Naive thymus-derived CD4-positive, alpha-beta T cell (primary cell): ENCODE measurements at regions not wholly inside any gene's neighbourhood (a gene's known extent, or its start where the extent isn't known, plus 50 kb on each side); places are given as distances from the start of the nearest gene placed in this dataset.
A peak's percentile ranks its signal among the peaks of the same experiment; 100 is the strongest.
"Not testable (repeated sequence)": the region's sequence is repeated elsewhere in the genome, so short reads cannot be mapped to it uniquely, and the experiment has no call there.

Experiments
- ATAC-seq: fragments of 150-1000 bp; cut with Tn5 transposase; 2 replicates; pipeline ENCODE4 v1.10.0; 2021; ENCODE audit warnings: mild to moderate bottlenecking, moderate library complexity
- CTCF ChIA-PET: fragments of 350-600 bp; sonication (Branson Sonifier 250); formaldehyde crosslinking; loops from one replicate; lab custom pipeline; 2021; ENCODE audit warnings: antibody characterized with exemption; lab: Charles Lee
- POLR2A ChIA-PET: fragments of 350-600 bp; sonication (Branson Sonifier 250); formaldehyde crosslinking; loops from one replicate; lab custom pipeline; 2021; ENCODE audit warnings: antibody characterized with exemption, inconsistent platforms; lab: Charles Lee
- DNase-seq, 9 donors: peaks; one replicate each; pipeline versions ENCODE4 v3.0.0 to v3.0.0-alpha.2; 2020 to 2022; ENCODE audit warnings: mixed read lengths in 1 of 9
- H3K27ac ChIP-seq: one replicate; pipeline ENCODE4 v1.7.0; 2013; ENCODE audit warnings: mild to moderate bottlenecking, low read depth, low read length, moderate library complexity
- H3K27me3 ChIP-seq, 2 donors: one replicate each; pipeline ENCODE4 v1.7.0; 2013; ENCODE audit warnings: low read length in 2 of 2, mild to moderate bottlenecking in 2 of 2, moderate library complexity in 2 of 2; ENCODE audit not compliant: control insufficient read depth in 2 of 2, insufficient read depth in 2 of 2
- H3K36me3 ChIP-seq, 3 experiments: 1 replicate in 2 of 3; 2 replicates in 1 of 3; pipeline ENCODE4 v1.7.0; 2013; ENCODE audit warnings: low read length in 3 of 3, mild to moderate bottlenecking in 3 of 3, moderate library complexity in 1 of 3; ENCODE audit not compliant: insufficient read depth in 3 of 3, control insufficient read depth in 2 of 3
- H3K4me1 ChIP-seq, 2 donors: one replicate each; pipeline ENCODE4 v1.7.0; 2013; ENCODE audit warnings: low read length in 2 of 2, mild to moderate bottlenecking in 2 of 2, moderate library complexity in 1 of 2; ENCODE audit not compliant: control insufficient read depth in 2 of 2, insufficient read depth in 2 of 2
- H3K4me3 ChIP-seq: 2 replicates; pipeline ENCODE4 v1.7.0; 2013; ENCODE audit warnings: mild to moderate bottlenecking, low read length
- H3K9me3 ChIP-seq, 3 experiments: 1 replicate in 2 of 3; 2 replicates in 1 of 3; pipeline ENCODE4 v1.7.0; 2013; ENCODE audit warnings: low read length in 3 of 3; ENCODE audit not compliant: control insufficient read depth in 2 of 3
- H3K27ac Mint-ChIP-seq, 9 donors: one replicate each; pipeline ENCODE4 v1.8.0; 2020 to 2022; ENCODE audit warnings: mixed read lengths in 9 of 9, mild to moderate bottlenecking in 8 of 9, moderate library complexity in 5 of 9, inconsistent platforms in 2 of 9
- H3K27me3 Mint-ChIP-seq, 5 donors: one replicate each; pipeline ENCODE4 v1.8.0; 2021 to 2022; ENCODE audit warnings: mixed read lengths in 5 of 5, mild to moderate bottlenecking in 1 of 5
- H3K36me3 Mint-ChIP-seq, 5 donors: one replicate each; pipeline ENCODE4 v1.8.0; 2020 to 2022; ENCODE audit warnings: mixed read lengths in 5 of 5, mild to moderate bottlenecking in 3 of 5, inconsistent platforms in 1 of 5
- H3K4me1 Mint-ChIP-seq, 7 donors: one replicate each; pipeline ENCODE4 v1.8.0; 2020 to 2022; ENCODE audit warnings: mixed read lengths in 7 of 7, mild to moderate bottlenecking in 3 of 7, inconsistent platforms in 1 of 7
- H3K4me3 Mint-ChIP-seq, 10 donors: one replicate each; pipeline ENCODE4 v1.8.0; 2020 to 2022; ENCODE audit warnings: mild to moderate bottlenecking in 10 of 10, mixed read lengths in 10 of 10, moderate library complexity in 6 of 10, inconsistent platforms in 2 of 10
- H3K9me3 Mint-ChIP-seq, 11 donors: one replicate each; pipeline ENCODE4 v1.8.0; 2020 to 2022; ENCODE audit warnings: mixed read lengths in 11 of 11, mild to moderate bottlenecking in 4 of 11, inconsistent platforms in 1 of 11, moderate library complexity in 1 of 11
- intact Hi-C, 2 donors: fragments of 100-400 bp; cut with micrococcal nuclease; formaldehyde crosslinking; loops; one replicate each; pipeline ENCODE4 v1.15.1; 2023

- H3K4me1 Mint-ChIP-seq, H3K27ac Mint-ChIP-seq, ATAC-seq, POLR2A ChIA-PET, H3K27me3 ChIP-seq, H3K9me3 ChIP-seq, H3K27me3 Mint-ChIP-seq, H3K36me3 Mint-ChIP-seq, H3K36me3 ChIP-seq, H3K27ac ChIP-seq, CTCF ChIA-PET, H3K4me3 Mint-ChIP-seq, intact Hi-C loops, H3K9me3 Mint-ChIP-seq, H3K4me1 ChIP-seq, DNase-seq, H3K4me3 ChIP-seq: not testable (repeated sequence)
These were observed 277.0 kb upstream of the TEKT4 start for GRCh38 chr2:94594019-94594836.

- H3K4me3 ChIP-seq, H3K27ac Mint-ChIP-seq, H3K4me1 Mint-ChIP-seq, H3K36me3 ChIP-seq, H3K4me1 ChIP-seq, H3K27me3 Mint-ChIP-seq, CTCF ChIA-PET, DNase-seq, H3K36me3 Mint-ChIP-seq, ATAC-seq, H3K27me3 ChIP-seq, POLR2A ChIA-PET, H3K9me3 Mint-ChIP-seq, H3K27ac ChIP-seq, intact Hi-C loops, H3K9me3 ChIP-seq: not testable (repeated sequence)
- H3K4me3 Mint-ChIP-seq = peak overlapping the region in 1 of 10 donors; percentile 25
These were observed 275.3 kb upstream of the TEKT4 start for GRCh38 chr2:94595956-94596355.

GRCh38 chr2:94598075-94598713 is 273.0 kb upstream of the TEKT4 start:
- H3K9me3 ChIP-seq, H3K27ac ChIP-seq, H3K4me1 Mint-ChIP-seq, H3K4me1 ChIP-seq, DNase-seq, H3K36me3 ChIP-seq, ATAC-seq, H3K36me3 Mint-ChIP-seq, H3K4me3 ChIP-seq, intact Hi-C loops, H3K9me3 Mint-ChIP-seq, H3K27ac Mint-ChIP-seq, H3K27me3 Mint-ChIP-seq, CTCF ChIA-PET, H3K4me3 Mint-ChIP-seq, POLR2A ChIA-PET, H3K27me3 ChIP-seq: not testable (repeated sequence)

GRCh38 chr2:94600929-94601328 is 270.3 kb upstream of the TEKT4 start:
- POLR2A ChIA-PET, H3K36me3 ChIP-seq, H3K9me3 ChIP-seq, H3K36me3 Mint-ChIP-seq, ATAC-seq, H3K4me3 Mint-ChIP-seq, H3K27ac ChIP-seq, H3K4me1 Mint-ChIP-seq, DNase-seq, H3K4me1 ChIP-seq, H3K9me3 Mint-ChIP-seq, H3K4me3 ChIP-seq, CTCF ChIA-PET, H3K27ac Mint-ChIP-seq, intact Hi-C loops, H3K27me3 ChIP-seq: not testable (repeated sequence)
- peaks cover 3 to 12% (median 10%) of the 10 kb centered on the region in 5 donors for H3K27me3 Mint-ChIP-seq

- Histone ChIP-seq H3K36me3 (no peaks in the 10 kb centered on the region), H3K4me3 (no peak overlapping the region), H3K27me3 (no peaks in the 10 kb centered on the region), H3K9me3 (no peaks in the 10 kb centered on the region), H3K27ac (no peak overlapping the region), H3K4me1 (no peaks in the 10 kb centered on the region)
- DNase-seq (no peak), ATAC-seq (no peak)
- Mint-ChIP-seq H3K4me1 (no peaks in the 10 kb centered on the region), H3K9me3 (peaks cover 0 to 9% (median 0%) of the 10 kb centered on the region in 11 donors), H3K27ac (no peak overlapping the region), H3K36me3 (no peaks in the 10 kb centered on the region), H3K27me3 (peaks cover 3 to 16% (median 15%) of the 10 kb centered on the region in 5 donors), H3K4me3 (no peak overlapping the region)
- ChIA-PET CTCF (no interaction called here), POLR2A (no interaction called here)
- intact Hi-C loops = no loop called here
These were observed 268.8 kb upstream of the TEKT4 start for GRCh38 chr2:94602466-94602865.

GRCh38 chr2:94622113-94622618 is 249.1 kb upstream of the TEKT4 start:
- Histone ChIP-seq H3K27ac (no peak overlapping the region), H3K36me3 (no peaks in the 10 kb centered on the region), H3K27me3 (no peaks in the 10 kb centered on the region), H3K4me3 (no peak overlapping the region), H3K4me1 (no peaks in the 10 kb centered on the region), H3K9me3 (no peaks in the 10 kb centered on the region)
- ATAC-seq (no peak), DNase-seq (no peak)
- CTCF ChIA-PET = no interaction called here
- POLR2A ChIA-PET = no interaction called here
- Mint-ChIP-seq H3K27ac (no peak overlapping the region), H3K27me3 (peaks cover 0 to 31% (median 6%) of the 10 kb centered on the region in 5 donors), H3K9me3 (peaks cover 0 to 10% (median 2%) of the 10 kb centered on the region in 11 donors), H3K36me3 (peaks cover 0 to 3% (median 0%) of the 10 kb centered on the region in 5 donors), H3K4me3 (no peak overlapping the region), H3K4me1 (no peaks in the 10 kb centered on the region)
- intact Hi-C loops = no loop called here

- H3K9me3 ChIP-seq, ATAC-seq, POLR2A ChIA-PET, CTCF ChIA-PET, H3K27me3 Mint-ChIP-seq, intact Hi-C loops, H3K36me3 Mint-ChIP-seq, H3K27me3 ChIP-seq, H3K4me1 ChIP-seq, H3K27ac ChIP-seq, H3K27ac Mint-ChIP-seq, H3K9me3 Mint-ChIP-seq, H3K4me1 Mint-ChIP-seq, H3K4me3 Mint-ChIP-seq, H3K4me3 ChIP-seq, DNase-seq, H3K36me3 ChIP-seq: not testable (repeated sequence)
These were observed 242.3 kb upstream of the TEKT4 start for GRCh38 chr2:94628953-94629352.
